C4-2B (cell line): ENCODE measurements at regions not wholly inside any gene's neighbourhood (a gene's known extent, or its start where the extent isn't known, plus 50 kb on each side); places are given as distances from the start of the nearest gene placed in this dataset.
"Not testable (repeated sequence)": the region's sequence is repeated elsewhere in the genome, so short reads cannot be mapped to it uniquely, and the experiment has no call there.

Experiments used
- H3K27ac ChIP-seq: fragments of 450-650 bp; 2 replicates; pipeline ENCODE4 v1.5.1; 2017
- CTCF ChIP-seq: fragments of 450-650 bp; conservative IDR thresholded peaks from 2 replicates; pipeline ENCODE4 v1.5.1; 2017; ENCODE audit warnings: mild to moderate bottlenecking
- ZFX ChIP-seq: fragments of 450-650 bp; IDR thresholded peaks from 2 replicates; pipeline ENCODE4 v1.6.1; 2017

GRCh38 chr15:34496207-34496995 lies 58.8 kb upstream of the GOLGA8A start:
- no peak overlapping the region for H3K27ac ChIP-seq
- no peak for TF ChIP-seq ZFX
- TF ChIP-seq CTCF: no peak

DNA sequence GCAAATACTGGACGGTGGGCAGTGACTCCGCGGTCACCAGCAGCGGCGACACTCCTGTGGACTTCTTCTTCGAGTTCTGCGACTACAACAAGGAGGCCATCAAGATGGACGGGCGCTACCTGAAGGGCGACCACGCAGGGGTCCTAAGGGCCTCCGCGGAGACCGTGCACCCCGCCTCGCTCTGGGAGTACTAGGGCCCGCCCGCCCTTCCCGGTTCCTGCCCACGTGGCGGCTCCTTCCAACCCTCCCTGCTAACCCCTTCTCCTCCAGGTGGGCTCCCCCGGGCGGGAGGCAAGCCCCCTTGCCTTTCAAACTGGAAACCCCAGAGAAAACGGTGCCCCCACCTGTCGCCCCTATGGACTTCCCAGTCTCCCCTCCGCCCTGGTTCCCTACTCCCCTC lies 58.1 kb upstream of the GOLGA8A start:
- not testable (repeated sequence) for H3K27ac ChIP-seq

DNA sequence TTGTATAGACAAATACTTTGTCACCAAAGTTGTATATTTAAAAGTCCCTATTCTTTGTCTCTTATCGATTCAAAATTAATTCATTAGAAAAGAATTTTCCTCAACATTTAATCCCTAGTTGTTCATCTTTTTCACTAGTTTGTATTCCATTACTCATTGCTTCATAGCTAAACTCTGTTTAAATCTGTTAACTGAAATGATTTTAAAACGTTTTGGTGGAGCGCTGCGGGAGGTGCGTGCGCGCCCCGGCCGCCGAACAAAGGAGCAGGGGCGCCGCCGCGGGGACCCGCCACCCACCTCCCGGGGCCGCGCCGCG lies 56.4 kb upstream of the GOLGA8A start:
- TF ChIP-seq CTCF (no peak), ZFX (no peak)

DNA sequence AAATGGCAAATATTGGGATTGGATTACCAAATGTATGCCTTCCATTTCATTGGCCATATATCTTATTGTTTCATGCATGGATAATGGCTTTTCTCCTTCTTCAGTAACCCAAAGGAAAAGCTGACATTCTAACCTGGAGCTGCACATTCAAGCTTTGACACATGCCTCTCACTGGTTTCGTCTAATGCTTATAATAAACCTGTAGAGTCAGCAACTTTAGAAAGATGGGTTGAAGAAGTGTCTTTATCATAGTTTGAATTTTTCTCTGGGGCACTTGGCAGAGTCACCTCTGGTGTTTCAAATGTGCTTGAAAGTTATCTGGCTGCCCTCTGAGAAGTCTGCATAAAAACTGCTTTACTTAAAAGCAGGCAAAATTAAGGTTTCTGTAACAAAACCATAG lies 55.4 kb upstream of the GOLGA8A start:
- H3K27ac ChIP-seq: no peak overlapping the region
- TF ChIP-seq CTCF (no peak), ZFX (no peak)

More for the DNA sequence above, 56.4 kb upstream of the GOLGA8A start:
- no peak overlapping the region for H3K27ac ChIP-seq

GRCh38 chr15:34491488-34491887 lies 53.9 kb upstream of the GOLGA8A start:
- not testable (repeated sequence) for H3K27ac ChIP-seq

DNA sequence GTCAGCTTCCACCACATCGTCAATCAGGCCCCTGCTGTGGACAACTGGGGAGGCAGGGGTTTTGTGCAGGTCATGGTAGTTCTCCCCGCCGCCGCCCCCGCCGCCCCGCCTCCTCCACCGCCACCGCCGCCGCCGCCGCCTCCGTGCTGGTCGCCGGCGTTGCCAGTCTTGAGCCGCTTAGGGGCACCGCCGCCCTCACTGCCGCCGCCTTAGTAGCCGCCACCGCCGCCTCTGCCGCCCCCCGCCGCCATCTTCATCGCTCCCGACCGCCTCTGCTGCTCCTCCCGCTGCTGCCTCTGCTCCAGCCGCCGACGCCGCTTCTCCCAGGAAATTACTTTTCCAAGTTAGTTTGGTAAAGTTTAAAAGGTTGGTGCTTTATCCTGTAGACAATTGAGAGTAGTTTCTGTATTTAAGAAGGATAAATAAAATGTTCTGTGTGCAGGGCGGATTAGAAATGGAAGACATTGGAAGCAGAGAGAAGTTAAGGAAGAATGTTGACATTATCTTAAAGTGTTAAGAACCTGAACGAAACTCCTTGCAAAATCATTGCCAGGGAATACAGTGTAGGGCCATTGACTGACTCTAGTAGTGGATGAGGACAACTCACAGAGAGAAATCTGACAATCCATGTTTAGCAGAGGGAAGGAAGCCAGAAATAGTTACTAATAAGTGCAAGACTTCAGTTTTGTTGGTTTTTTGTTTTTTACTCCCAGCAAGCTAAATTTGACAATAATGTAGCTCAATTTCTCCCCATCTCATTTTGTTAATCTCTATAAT lies 53.0 kb upstream of the GOLGA8A start:
- H3K27ac ChIP-seq: no peak overlapping the region
- TF ChIP-seq CTCF (no peak), ZFX (no peak)

- TF ChIP-seq CTCF: peak; percentile 18
- not testable (repeated sequence) for H3K27ac ChIP-seq
Observed at GRCh38 chr15:34488973-34489959, 51.7 kb upstream of the GOLGA8A start.
